ENCODE measurements at regions not wholly inside any gene's neighbourhood (a gene's known extent, or its start where the extent isn't known, plus 50 kb on each side); places are given as distances from the start of the nearest gene placed in this dataset.
"Not testable (repeated sequence)": the region's sequence is repeated elsewhere in the genome, so short reads cannot be mapped to it uniquely, and the experiment has no call there.

GRCh38 chrY:7343261-7343660 is 431.7 kb upstream of the AMELY start:
- H3K4me2 ChIP-seq (ENCODE audit: insufficient read depth, low read length): no peak overlapping the region
- TF ChIP-seq CTCF (IDR thresholded peaks at IDR 0.05; ENCODE audit: borderline replicate concordance, extremely low read depth, low read length, poor library complexity, severe bottlenecking) (no peak), EZH2 (IDR thresholded peaks at IDR 0.05; ENCODE audit: borderline replicate concordance, low read depth, low read length, severe bottlenecking) (no peak)
- no peak for ATAC-seq (ENCODE audit: insufficient read depth, low read depth)
- H3K4me3 ChIP-seq (ENCODE audit: low read depth in 1 of 2, low read length in 2 of 2): no peak overlapping the region
- H3K9me3 ChIP-seq (ENCODE audit: insufficient read depth, low read length, severe bottlenecking): no peaks in the 10 kb centered on the region
- H3K27me3 ChIP-seq (ENCODE audit: insufficient read depth, low read length, poor library complexity): no peaks in the 10 kb centered on the region
- no peak for DNase-seq
- H3K36me3 ChIP-seq (ENCODE audit: insufficient read depth, low read length): peaks cover 23% of the 10 kb centered on the region
- no peak overlapping the region for H3K27ac ChIP-seq (ENCODE audit: low read length)
- no peaks in the 10 kb centered on the region for H4K20me1 ChIP-seq (ENCODE audit: insufficient read depth, low read length)
- H3K4me1 ChIP-seq (ENCODE audit: insufficient read depth, low read length): 0 out of 2 replicates have a peak, but pooled peaks cover 2% of the 10 kb centered on the region
- H3K9ac ChIP-seq (ENCODE audit: low read depth, low read length): no peak overlapping the region
- no peaks in the 10 kb centered on the region for H3K79me2 ChIP-seq (ENCODE audit: insufficient read depth, low read length)
- no peak overlapping the region for H2AFZ ChIP-seq (ENCODE audit: low read depth, low read length)

- not testable (repeated sequence) for ATAC-seq (ENCODE audit: insufficient read depth, low read depth); H3K4me3 ChIP-seq (ENCODE audit: low read depth in 1 of 2, low read length in 2 of 2); H3K9ac ChIP-seq (ENCODE audit: low read depth, low read length); H3K9me3 ChIP-seq (ENCODE audit: insufficient read depth, low read length, severe bottlenecking); H3K4me1 ChIP-seq (ENCODE audit: insufficient read depth, low read length); H3K79me2 ChIP-seq (ENCODE audit: insufficient read depth, low read length); H3K4me2 ChIP-seq (ENCODE audit: insufficient read depth, low read length); H4K20me1 ChIP-seq (ENCODE audit: insufficient read depth, low read length); H3K27me3 ChIP-seq (ENCODE audit: insufficient read depth, low read length, poor library complexity); DNase-seq; H3K27ac ChIP-seq (ENCODE audit: low read length); H2AFZ ChIP-seq (ENCODE audit: low read depth, low read length)
- H3K36me3 ChIP-seq (ENCODE audit: insufficient read depth, low read length): peaks cover 27% of the 10 kb centered on the region
These were observed 431.2 kb upstream of the AMELY start for GRCh38 chrY:7342732-7343131.

- no peaks in the 10 kb centered on the region for H3K9me3 ChIP-seq (ENCODE audit: insufficient read depth, low read length, severe bottlenecking)
- no peaks in the 10 kb centered on the region for H3K27me3 ChIP-seq (ENCODE audit: insufficient read depth, low read length, poor library complexity)
- ATAC-seq (ENCODE audit: insufficient read depth, low read depth) (peak; percentile 39; the same call in 1 of the 3 replicates), DNase-seq (no peak)
- peaks cover 29% of the 10 kb centered on the region for H3K36me3 ChIP-seq (ENCODE audit: insufficient read depth, low read length)
- no peak overlapping the region for H3K9ac ChIP-seq (ENCODE audit: low read depth, low read length)
- no peak overlapping the region for H2AFZ ChIP-seq (ENCODE audit: low read depth, low read length)
- no peak overlapping the region for H3K4me3 ChIP-seq (ENCODE audit: low read depth in 1 of 2, low read length in 2 of 2)
- TF ChIP-seq CTCF (IDR thresholded peaks at IDR 0.05; ENCODE audit: borderline replicate concordance, extremely low read depth, low read length, poor library complexity, severe bottlenecking) (no peak), EZH2 (IDR thresholded peaks at IDR 0.05; ENCODE audit: borderline replicate concordance, low read depth, low read length, severe bottlenecking) (no peak)
- no peak overlapping the region for H3K4me2 ChIP-seq (ENCODE audit: insufficient read depth, low read length)
- no peaks in the 10 kb centered on the region for H3K79me2 ChIP-seq (ENCODE audit: insufficient read depth, low read length)
- no peak overlapping the region for H3K27ac ChIP-seq (ENCODE audit: low read length)
- H3K4me1 ChIP-seq (ENCODE audit: insufficient read depth, low read length): no peaks in the 10 kb centered on the region
- H4K20me1 ChIP-seq (ENCODE audit: insufficient read depth, low read length): no peaks in the 10 kb centered on the region
These were observed 428.0 kb upstream of the AMELY start for GRCh38 chrY:7339391-7340087.

- Histone ChIP-seq H3K27me3 (ENCODE audit: insufficient read depth, low read length, poor library complexity) (no peaks in the 10 kb centered on the region), H3K9ac (ENCODE audit: low read depth, low read length) (no peak overlapping the region), H3K36me3 (ENCODE audit: insufficient read depth, low read length) (peaks cover 47% of the 10 kb centered on the region), H3K9me3 (ENCODE audit: insufficient read depth, low read length, severe bottlenecking) (no peaks in the 10 kb centered on the region), H3K4me3 (ENCODE audit: low read depth in 1 of 2, low read length in 2 of 2) (no peak overlapping the region), H3K4me2 (ENCODE audit: insufficient read depth, low read length) (no peak overlapping the region), H2AFZ (ENCODE audit: low read depth, low read length) (no peak overlapping the region), H3K79me2 (ENCODE audit: insufficient read depth, low read length) (no peaks in the 10 kb centered on the region), H3K27ac (ENCODE audit: low read length) (no peak overlapping the region), H4K20me1 (ENCODE audit: insufficient read depth, low read length) (no peaks in the 10 kb centered on the region), H3K4me1 (ENCODE audit: insufficient read depth, low read length) (no peaks in the 10 kb centered on the region)
- DNase-seq (no peak), ATAC-seq (ENCODE audit: insufficient read depth, low read depth) (no peak)
- no peak for TF ChIP-seq CTCF (IDR thresholded peaks at IDR 0.05; ENCODE audit: borderline replicate concordance, extremely low read depth, low read length, poor library complexity, severe bottlenecking)
- TF ChIP-seq EZH2 (IDR thresholded peaks at IDR 0.05; ENCODE audit: borderline replicate concordance, low read depth, low read length, severe bottlenecking): no peak
These were observed 424.7 kb upstream of the AMELY start for GRCh38 chrY:7336023-7336873.
